HG03135 (cell line): ENCODE measurements at regions not wholly inside any gene's neighbourhood (a gene's known extent, or its start where the extent isn't known, plus 50 kb on each side); places are given as distances from the start of the nearest gene placed in this dataset.

ENCODE experiments used
- ATAC-seq: cut with Tn5 transposase; IDR thresholded peaks from one replicate; pipeline ENCODE4 v1.9.1; 2021; ENCODE audit warnings: mild to moderate bottlenecking, moderate library complexity; ENCODE audit not compliant: unreplicated experiment

- no peak for ATAC-seq
Observed at GRCh38 chr7:73963252-73963822, 64.6 kb upstream of the ELN start.

- ATAC-seq, result no peak
Observed at GRCh38 chr7:73964786-73965185, 63.2 kb upstream of the ELN start.

- ATAC-seq, result no peak
Observed at GRCh38 chr7:73966062-73966940, 61.7 kb upstream of the ELN start.

DNA sequence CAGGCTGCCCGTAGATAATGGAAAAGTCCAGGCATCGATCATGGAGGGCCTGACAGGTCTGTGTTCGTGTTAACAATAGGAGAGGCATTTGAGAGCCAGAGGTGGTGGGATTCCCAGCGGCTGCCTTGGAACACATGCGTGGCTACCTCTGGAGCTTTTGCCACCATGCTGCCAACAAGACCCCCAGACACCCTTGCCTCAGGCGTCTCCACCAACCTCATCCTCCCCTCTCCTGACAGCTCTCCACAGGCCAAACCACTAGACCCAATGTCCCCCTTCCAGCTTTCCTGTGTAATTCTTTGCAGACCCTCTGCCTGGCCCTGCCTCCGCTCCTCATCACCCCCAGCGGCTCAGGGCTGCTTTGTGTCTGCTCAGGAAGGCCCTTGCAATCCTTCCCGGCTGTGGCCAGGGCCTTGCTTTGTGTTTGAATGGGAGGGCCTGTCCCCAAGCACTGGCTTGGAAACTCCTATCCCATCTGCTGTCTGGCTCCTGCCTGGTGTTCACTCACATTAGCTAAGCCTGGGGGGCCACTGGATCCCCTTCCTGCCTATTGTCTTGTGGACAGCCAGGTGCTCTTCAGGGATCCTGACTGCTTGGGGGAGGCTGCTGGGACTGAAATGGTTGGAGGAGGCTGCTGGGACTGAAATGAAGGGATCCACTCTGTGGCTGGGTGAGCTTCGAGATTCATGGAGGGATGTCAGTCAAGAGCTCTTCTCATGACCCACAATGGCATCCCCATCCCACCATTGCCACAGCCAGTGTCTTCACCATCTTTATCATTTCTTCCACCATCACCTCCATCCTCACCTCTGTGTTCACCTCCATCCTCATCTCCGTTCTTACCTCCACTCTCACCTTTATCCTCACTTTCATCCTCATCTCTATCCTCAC lies 60.8 kb upstream of the ELN start:
- no peak for ATAC-seq

- no peak for ATAC-seq
Observed at GRCh38 chr7:73967832-73968290, 60.1 kb upstream of the ELN start.

DNA sequence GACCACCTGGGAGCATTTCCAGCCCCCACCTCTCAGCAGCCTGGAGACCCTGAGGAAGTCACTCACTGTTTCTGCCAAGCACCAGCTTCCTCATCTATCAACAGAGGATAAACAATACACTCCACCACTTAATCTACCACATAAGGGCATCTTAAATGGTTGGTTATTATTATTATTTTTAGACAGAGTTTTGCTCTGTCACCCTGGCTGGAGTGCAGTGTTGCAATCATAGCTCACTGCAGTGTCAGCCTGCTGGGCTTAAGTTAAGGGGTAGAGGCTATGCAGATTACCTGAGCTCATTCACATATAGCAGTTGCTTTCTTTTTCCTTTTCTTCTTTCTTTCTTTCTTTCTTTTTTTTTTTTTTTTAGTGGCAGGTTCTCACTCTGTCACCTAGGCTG lies 59.5 kb upstream of the ELN start:
- ATAC-seq, result no peak

DNA sequence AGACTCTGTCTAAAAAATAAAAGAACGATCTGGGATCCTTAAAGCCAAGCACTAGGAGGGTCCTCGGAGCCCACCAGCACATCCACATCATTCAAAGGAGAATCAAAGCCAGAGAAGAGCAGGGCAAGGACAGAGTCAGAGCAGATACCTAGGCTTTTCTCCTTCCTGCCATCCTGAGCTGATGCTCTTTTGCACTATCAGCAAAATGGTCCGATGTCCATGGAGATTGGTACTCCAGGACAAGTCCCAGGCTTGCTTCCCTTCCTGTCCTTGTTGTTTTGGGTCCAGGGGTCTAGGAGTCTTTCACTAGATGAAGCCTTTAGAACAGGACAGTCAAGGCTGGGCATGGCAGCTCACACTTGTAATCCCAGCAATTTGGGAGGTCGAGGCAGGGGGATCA lies 58.0 kb upstream of the ELN start:
- no peak for ATAC-seq

DNA sequence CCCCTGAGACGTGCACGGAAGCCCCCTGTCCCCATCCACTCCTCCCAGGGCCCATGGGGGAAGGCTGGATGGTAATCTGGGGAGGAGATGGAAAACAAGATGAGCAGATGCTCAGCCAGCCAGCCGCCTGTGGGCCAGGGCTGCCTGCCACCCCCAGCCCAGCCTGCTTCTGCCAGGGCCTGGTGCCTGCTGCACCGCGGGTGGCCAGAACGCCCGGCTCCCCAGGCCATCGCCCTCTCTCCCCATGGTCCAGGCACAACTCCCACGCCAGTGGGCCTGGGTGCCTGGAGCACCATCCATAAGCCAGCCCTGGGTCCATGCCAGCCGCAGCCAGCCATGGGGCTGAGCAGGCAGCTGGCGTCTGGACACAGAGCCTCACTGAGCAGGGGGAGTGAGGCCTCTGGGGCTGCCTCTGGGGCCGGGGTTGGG lies 57.2 kb upstream of the ELN start:
- peak; percentile 28 for ATAC-seq

- ATAC-seq, result peak; percentile 82
Observed at GRCh38 chr7:73971322-73971703, 56.7 kb upstream of the ELN start.

DNA sequence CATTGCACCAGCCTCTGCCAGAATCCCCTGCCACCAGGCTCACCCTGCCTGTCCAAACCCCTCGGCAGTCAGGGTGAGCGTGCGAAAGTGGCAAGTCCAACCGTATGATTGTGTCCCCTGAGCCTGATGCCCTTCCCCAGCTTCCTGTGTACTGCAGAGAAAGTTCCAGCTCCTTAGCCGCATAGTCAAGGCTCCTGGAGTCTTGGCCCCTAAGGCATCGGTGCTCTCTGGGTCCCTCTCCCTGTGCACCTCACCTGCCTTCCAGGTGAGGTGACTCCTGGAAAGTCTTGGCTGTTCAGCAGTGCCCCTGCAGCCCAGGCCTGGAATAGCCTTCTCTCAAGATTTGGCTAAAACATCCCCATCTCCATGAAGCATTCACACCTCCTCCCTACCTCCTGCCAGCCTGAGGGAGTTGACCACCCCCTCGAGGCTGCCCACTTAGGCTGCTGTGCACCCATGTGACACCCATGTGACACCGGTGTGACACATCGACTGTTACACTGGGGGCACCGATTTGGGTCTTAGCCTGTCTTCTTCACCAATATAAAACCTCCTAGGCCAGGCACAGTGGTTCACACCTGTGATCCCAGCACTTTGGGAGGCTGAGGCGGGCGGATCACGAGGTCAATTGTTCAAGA lies 56.1 kb upstream of the ELN start:
- no peak for ATAC-seq

- ATAC-seq, result no peak
Observed at GRCh38 chr7:73972614-73973013, 55.4 kb upstream of the ELN start.

GRCh38 chr7:73973091-73973490 lies 54.9 kb upstream of the ELN start:
- no peak for ATAC-seq

DNA sequence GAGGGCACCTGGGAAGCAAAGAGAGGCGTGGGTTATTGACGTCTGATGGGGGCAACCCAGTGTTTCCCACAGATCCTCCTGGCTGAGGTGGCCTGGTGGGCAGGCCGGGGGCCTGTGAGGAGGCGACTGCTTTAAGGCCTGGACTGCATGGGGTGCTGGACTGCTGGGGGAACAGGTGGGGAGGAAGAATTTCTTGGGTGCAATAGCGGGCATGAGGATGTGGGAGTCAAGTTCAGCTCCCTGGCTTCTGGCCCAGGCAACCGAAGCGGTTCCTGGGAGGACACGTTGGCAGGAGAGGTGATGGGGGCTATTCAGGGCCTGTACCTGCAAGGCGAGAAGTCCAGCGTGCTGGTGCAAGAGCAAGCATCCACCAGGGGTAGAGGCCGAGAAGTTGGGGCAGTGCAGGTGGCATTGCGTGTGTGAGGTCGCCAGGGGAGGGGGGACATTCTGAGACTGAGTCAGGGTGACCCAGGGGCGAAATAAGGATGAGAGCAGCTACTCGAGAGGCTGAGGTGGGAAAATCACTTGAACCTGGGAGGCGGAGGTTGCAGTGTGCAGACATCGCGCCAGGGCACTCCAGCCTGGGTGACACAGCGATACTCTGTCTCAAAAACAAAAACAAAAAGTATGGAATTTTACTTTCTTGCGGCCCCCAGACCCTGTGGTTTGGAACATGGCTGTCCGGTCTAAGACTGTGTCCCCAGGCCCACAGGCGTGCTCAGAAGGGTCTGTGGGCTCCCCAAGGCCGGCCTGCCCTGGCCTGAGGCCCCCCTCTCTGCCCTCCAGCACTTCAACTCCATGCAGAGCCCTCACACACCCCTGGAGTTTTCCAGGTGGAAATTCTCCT lies 53.6 kb upstream of the ELN start:
- no peak for ATAC-seq

GRCh38 chr7:73974948-73975926 lies 52.7 kb upstream of the ELN start:
- no peak for ATAC-seq

DNA sequence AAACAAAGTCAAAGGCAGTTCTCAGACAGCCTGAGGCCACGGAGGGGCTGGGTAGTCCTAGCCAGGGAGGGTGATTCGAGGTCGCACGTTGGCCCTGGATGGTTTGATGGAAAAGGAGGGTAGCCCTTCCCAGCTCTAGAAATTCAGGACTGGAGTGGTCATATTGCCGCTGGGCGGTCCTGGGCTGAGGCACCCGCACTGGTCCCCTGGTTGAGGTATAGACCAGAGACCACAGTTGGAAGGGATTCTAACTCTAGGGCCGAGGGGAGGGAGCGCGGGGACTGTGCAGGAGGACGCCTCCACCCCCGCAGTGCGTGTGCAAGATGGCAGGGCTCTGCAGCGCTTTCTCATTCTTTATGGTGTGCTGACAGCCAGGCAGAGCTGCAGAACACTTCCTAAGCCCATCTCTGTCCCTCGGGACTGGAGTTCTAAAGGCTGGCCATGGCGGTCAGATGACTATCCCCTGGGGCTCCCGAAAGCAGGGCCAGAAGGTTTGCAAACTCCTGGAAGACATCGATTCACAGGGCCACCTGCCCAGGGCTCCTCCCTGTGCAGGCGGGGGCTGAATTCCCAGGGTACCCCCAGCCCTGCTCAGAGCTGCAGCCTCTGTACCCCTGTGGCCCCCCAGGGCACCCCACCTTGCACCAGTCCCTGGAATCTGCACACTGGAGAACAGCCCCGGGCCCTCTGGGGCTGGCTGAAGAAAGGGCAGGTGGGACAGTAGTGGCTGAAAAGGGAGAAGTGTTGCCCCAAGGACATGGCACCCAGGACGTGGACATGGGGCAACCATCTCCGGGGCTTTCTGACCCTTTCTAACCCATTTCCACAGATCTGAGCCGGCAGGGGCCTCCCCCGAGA lies 51.0 kb upstream of the ELN start:
- no peak for ATAC-seq

GRCh38 chr7:73977619-73978618 lies 50.1 kb upstream of the ELN start:
- no peak for ATAC-seq
